ENCODE measurements at regions not wholly inside any gene's neighbourhood (a gene's known extent, or its start where the extent isn't known, plus 50 kb on each side); places are given as distances from the start of the nearest gene placed in this dataset.
A peak's percentile ranks its signal among the peaks of the same experiment; 100 is the strongest.

GRCh38 chr4:108520807-108521206 is 99.6 kb upstream of the RPL34 start:
- no peak for FAIRE-seq

GRCh38 chr4:108519911-108520601 is 100.3 kb upstream of the RPL34 start:
- FAIRE-seq, result no peak

- FAIRE-seq, result no peak
Observed at GRCh38 chr4:108519208-108519833, 101.1 kb upstream of the RPL34 start.

DNA sequence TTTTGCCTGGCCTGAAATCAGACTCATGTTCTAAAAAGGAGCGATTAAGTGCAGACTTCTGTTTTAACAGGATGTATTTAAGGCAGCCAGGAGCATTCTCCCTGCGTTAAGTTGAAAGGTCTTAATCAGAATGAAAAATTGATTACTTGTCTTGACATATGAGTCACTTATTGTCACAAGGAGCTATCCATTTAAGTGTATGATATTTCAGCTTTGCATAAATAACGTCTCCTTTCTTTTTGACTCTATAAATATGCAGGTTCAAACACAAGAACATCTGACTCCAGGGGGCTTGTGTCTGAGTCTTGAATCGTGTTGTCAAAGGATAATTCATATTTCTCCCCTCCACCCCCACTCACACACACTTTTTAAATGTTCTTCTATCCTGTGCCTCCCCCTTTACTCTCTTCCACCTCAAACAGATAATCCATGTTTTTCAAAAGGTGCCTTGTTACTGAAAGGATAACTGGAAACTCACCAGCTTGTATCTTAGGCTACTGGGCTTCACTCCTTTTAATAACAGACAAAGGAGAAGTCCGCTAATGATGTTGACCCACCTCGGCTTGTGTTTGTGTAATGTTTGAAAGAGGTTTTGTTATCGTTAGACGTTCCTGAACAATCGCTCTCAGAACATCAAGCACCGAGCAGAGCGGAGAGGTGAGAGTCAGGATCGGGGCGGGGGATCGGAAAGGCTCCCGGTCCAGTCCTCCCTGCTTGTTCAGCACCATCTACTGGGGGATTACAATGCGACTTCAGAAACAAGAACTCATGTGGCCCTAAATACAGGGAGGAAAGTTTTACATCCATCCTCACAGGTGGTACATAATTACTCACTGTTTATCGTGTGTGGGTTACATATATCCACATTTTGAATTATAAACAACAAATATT is 107.5 kb upstream of the RPL34 start:
- FAIRE-seq, result peak; percentile 77

DNA sequence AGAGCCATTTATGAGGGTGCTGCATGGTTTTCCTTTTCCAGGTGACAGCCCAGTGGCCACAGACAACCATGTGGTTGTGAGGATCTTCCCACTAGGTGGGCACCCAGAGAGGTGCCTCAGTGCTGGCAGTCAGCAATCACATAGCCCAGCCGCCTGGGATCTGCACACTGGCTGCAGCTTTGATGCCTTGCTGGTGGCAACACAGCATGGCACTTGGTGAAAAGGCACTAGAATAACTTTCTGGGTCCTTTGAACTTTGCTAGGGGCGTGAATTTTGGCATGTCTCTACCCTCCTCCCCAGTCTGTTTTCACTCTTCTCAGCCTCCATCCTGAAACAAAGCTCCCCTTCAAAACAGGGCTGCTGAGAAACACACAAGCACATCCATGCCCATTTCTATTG is 108.8 kb upstream of the RPL34 start:
- no peak for FAIRE-seq

GRCh38 chr4:108502356-108502755 is 118.0 kb upstream of the RPL34 start:
- no peak for FAIRE-seq

DNA sequence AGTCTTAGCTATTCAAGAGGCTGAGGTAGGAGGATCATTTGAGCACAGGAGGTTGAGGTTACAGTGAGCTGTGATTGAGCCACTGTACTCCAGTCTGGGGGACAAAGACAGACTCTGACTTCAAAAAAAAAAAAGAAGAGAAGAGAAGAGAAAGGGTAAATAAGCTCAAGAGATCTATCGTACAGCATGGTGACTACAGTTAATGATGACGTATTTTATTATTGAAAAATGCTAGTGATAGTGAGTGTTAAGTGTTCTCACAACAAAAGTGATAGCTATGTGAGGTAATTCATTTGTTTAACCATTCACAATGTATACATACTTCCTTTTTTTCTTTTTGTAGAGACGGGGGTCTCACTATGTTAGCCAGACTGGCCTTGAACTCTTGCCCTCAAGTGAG is 121.5 kb upstream of the RPL34 start:
- FAIRE-seq, result no peak

DNA sequence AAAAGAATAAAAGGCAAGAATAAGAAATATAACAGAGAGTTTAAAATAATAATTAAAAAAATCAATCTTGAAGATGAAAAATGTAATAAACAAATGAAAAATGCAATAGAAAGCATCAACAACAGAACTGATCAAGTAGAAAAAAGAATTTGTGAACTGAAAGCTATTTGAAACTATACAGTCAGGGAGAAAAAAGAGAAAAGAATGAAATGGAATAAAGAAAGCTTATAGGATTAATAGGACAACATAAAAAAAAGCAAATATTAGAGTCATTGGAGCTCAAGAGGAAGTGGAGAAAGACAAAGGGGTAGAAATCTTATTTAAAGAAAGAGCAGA is 126.8 kb upstream of the RPL34 start:
- FAIRE-seq, result peak; percentile 33

- no peak for FAIRE-seq
Observed at GRCh38 chr4:108492816-108493595, 127.4 kb upstream of the RPL34 start.

DNA sequence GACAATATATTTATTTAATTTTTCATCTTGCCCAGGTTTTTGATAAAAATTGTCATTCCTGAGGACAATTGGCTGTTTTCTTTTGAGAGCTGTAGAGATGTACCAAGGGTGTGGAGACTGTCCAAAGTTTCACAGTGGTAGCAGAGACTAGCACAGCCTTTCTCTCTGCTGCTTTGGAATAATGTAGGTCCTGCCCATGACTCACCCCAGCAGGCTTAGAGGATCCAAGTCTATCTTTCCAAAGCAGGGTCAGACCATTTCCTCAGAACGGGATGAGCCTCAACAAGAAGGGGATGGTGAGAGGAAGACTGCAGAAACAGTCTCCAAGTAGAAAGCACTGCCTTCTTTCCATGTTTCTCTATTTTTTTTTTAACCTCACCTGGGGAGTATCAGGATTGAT is 131.5 kb upstream of the RPL34 start:
- no peak for FAIRE-seq

- no peak for FAIRE-seq
Observed at GRCh38 chr4:108486046-108486445, 134.3 kb upstream of the RPL34 start.

GRCh38 chr4:108484187-108484586 is 136.2 kb upstream of the RPL34 start:
- FAIRE-seq, result no peak

DNA sequence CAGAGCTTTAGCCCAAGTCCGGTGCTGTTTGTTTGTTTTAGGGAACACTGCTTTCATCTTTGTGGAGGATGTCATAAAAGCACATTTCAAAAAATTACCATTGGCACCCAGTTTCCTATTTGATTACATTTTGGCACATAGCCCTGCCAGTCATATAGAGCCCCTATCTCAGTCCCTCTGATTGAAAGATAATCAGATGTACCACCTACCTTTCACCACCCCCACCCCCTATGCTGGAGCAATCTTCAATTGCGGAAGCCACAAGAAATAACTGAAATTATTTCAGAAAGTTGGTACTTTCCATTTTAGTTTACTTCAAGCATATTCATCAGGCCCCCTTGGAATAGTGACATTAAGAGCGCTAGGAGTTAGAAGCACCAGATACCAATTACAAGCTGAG is 136.7 kb upstream of the RPL34 start:
- FAIRE-seq, result no peak

- no peak for FAIRE-seq
Observed at GRCh38 chr4:108483079-108483478, 137.3 kb upstream of the RPL34 start.

DNA sequence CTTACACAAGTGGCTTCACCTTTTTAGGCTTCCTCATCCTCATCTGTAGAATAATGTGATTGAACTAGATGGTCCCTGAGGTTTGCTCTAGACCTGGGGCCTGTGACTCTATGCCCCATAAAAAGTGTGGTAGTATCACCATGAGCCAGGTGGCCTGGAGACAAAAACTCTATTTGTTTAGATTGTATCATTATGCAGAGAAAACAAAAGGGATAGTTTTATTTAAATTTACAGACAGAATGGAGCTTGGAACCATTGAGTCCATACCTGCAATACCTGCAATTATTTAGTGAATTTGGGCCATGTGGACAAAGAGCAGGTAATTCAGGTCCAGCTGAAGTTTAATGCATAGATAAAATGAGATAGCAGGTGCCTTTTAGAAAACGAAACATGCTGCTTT is 139.5 kb upstream of the RPL34 start:
- no peak for FAIRE-seq

GRCh38 chr4:108477527-108478108 is 142.8 kb upstream of the RPL34 start:
- no peak for FAIRE-seq

GRCh38 chr4:108473163-108473720 is 147.1 kb upstream of the RPL34 start:
- peak; percentile 12 for FAIRE-seq

DNA sequence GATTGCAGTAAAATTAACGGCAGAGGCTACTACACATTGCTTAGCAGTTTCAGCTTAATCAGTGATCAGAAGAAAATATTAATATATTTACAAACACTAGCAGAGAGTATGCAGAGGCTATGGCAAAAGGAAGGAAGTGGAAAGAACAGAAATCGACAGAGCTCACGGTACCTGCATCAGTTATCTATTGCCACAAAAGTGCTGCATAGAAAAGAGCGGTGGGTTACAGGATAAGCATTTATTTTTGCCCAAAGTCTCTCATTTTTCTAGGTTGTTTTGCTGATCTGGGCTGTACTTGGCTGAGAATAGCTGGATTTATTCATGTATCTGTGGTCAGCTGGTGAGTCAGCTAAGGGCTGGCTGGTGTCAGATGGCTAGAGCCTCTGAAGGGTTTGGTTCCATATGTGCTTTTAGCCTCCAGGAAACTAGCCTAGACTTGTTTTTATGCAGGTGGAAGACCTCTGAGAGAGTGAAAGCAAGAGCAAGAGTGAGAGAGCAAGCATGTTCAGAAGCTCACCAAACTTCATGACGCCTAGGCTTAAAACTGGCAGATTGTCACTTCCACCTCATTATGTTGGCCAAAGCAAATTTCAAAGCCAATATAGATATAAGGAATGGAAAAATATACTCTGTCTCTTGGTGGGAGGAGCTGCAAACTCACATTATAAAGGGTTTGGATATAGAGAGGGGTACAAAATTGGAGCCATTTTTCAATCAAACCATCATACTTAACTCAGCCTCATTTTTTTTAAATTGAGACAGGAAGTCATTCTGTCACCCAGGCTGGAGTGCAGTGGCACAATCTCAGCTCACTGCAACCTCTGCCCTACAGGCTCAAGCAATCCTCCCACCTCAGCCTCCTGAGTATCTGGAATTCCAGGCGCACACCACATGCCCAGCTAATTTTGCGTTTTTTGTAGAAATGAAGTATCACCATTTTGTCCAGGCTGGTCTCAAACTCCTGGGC is 153.2 kb upstream of the RPL34 start:
- no peak for FAIRE-seq

- FAIRE-seq, result peak; percentile 18
Observed at GRCh38 chr4:108465886-108466500, 154.4 kb upstream of the RPL34 start.

GRCh38 chr4:108458681-108459080 is 161.7 kb upstream of the RPL34 start:
- FAIRE-seq, result no peak

GRCh38 chr4:108454227-108454626 is 166.1 kb upstream of the RPL34 start:
- FAIRE-seq, result peak; percentile 43

All from endometrium (tissue), 2 donors.